ENCODE measurements at regions not wholly inside any gene's neighbourhood (a gene's known extent, or its start where the extent isn't known, plus 50 kb on each side); places are given as distances from the start of the nearest gene placed in this dataset.

DNA sequence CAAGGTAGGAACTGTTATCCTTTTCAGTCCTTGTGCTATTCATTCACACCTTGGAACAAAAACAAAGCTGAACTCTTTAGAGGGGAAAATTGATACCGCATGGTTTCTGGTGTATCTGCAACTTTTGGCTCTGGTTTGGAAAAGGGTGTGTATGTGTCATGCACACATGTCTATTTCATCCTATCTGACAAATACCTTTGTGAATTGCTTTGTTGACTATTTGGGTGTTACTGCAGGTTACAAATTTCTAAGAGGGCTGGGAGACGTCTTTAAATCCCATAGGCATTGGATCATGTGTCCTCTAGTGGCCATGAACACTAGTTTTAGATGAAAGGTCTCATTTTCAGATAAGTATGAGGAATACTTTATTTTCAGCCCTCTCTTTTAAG lies 59.9 kb upstream of the IFNG-AS1 start:
- H3K27me3 ChIP-seq (ENCODE audit: control insufficient read depth in 1 of 2, insufficient read depth in 2 of 2, low read length in 2 of 2) = no peaks in the 10 kb centered on the region
- no peak overlapping the region for H3K9ac ChIP-seq (ENCODE audit: low read length in 2 of 2)
- no peak overlapping the region for H3K4me3 ChIP-seq (ENCODE audit: low read length in 2 of 2)
- H3K4me1 ChIP-seq (ENCODE audit: control insufficient read depth, insufficient read depth, low read length) = no peaks in the 10 kb centered on the region
- no peaks in the 10 kb centered on the region for H3K9me3 ChIP-seq (ENCODE audit: control insufficient read depth in 2 of 2, low read length in 2 of 2)
- no peaks in the 10 kb centered on the region for H3K36me3 ChIP-seq (ENCODE audit: control insufficient read depth in 2 of 2, insufficient read depth in 2 of 2, low read length in 2 of 2)
- H3K27ac ChIP-seq (ENCODE audit: low read length) = no peak overlapping the region

DNA sequence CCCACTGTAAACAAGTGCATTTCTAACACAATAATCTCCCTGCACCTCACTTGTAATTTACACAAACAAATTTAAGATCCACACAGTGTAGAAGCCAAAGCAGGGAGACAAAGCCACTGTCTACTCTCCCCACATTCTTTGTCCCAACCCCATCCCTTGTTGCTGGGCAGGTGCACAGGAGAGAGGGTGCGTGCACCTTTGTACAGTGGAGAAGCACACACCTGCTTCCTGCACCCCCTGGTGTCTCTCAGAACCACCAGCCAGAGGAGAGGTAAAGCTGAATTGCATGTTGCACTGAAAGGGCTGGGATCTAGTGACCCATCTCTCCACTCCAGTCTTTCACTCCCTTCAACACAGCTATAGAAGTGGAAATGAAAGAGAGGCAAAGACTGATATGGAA lies 51.4 kb upstream of the IFNG-AS1 start:
- H3K4me1 ChIP-seq (ENCODE audit: control insufficient read depth, insufficient read depth, low read length) = peaks cover 4% of the 10 kb centered on the region
- no peak overlapping the region for H3K4me3 ChIP-seq (ENCODE audit: low read length in 2 of 2)
- no peaks in the 10 kb centered on the region for H3K9me3 ChIP-seq (ENCODE audit: control insufficient read depth in 2 of 2, low read length in 2 of 2)
- H3K9ac ChIP-seq (ENCODE audit: low read length in 2 of 2) = no peak overlapping the region
- H3K27me3 ChIP-seq (ENCODE audit: control insufficient read depth in 1 of 2, insufficient read depth in 2 of 2, low read length in 2 of 2) = no peaks in the 10 kb centered on the region
- no peaks in the 10 kb centered on the region for H3K36me3 ChIP-seq (ENCODE audit: control insufficient read depth in 2 of 2, insufficient read depth in 2 of 2, low read length in 2 of 2)
- H3K27ac ChIP-seq (ENCODE audit: low read length) = no peak overlapping the region

All from stomach smooth muscle (tissue), 2 donors.